Fibroblast of lung (primary cell): ENCODE measurements at regions not wholly inside any gene's neighbourhood (a gene's known extent, or its start where the extent isn't known, plus 50 kb on each side); places are given as distances from the start of the nearest gene placed in this dataset.
A peak's percentile ranks its signal among the peaks of the same experiment; 100 is the strongest.
"Not testable (repeated sequence)": the region's sequence is repeated elsewhere in the genome, so short reads cannot be mapped to it uniquely, and the experiment has no call there.

ENCODE experiments used
- DNase-seq, 2 donors: peaks; one replicate each; pipeline versions ENCODE4 v3.0.0 to v3.0.0-alpha.2; 2010; ENCODE audit warnings: low read depth in 2 of 2
- H2AFZ ChIP-seq: 2 replicates; pipeline ENCODE4 v1.5.1; 2012; ENCODE audit warnings: low read length, control low read depth, inconsistent platforms
- H3K27ac ChIP-seq: 2 replicates; pipeline ENCODE4 v1.5.1; 2011; ENCODE audit warnings: low read length, control low read depth; ENCODE audit not compliant: insufficient read depth
- H3K27me3 ChIP-seq: 2 replicates; pipeline ENCODE4 v1.5.1; 2011; ENCODE audit warnings: mild to moderate bottlenecking, low read length; ENCODE audit not compliant: control insufficient read depth, insufficient read depth
- H3K36me3 ChIP-seq: 2 replicates; pipeline ENCODE4 v1.5.1; 2011; ENCODE audit warnings: low read length; ENCODE audit not compliant: control insufficient read depth, insufficient read depth
- H3K4me1 ChIP-seq: 2 replicates; pipeline ENCODE4 v1.5.1; 2011; ENCODE audit warnings: low read length; ENCODE audit not compliant: control insufficient read depth, insufficient read depth; ENCODE audit errors: extremely low read depth
- H3K4me2 ChIP-seq: 2 replicates; pipeline ENCODE4 v1.5.1; 2011; ENCODE audit warnings: low read length, control low read depth; ENCODE audit not compliant: insufficient read depth; ENCODE audit errors: extremely low read depth
- H3K4me3 ChIP-seq, 4 experiments: fragments of 200-600 bp in 1 of 4; sonication (generic) in 1 of 4; replicated peaks in 1 of 4; 2 replicates each; pipeline ENCODE4 v1.5.1; 2011 to 2016; ENCODE audit warnings: low read length in 4 of 4, low read depth in 3 of 4, mild to moderate bottlenecking in 3 of 4, control low read depth in 2 of 4, inconsistent platforms in 1 of 4, mixed read lengths in 1 of 4; ENCODE audit not compliant: insufficient read depth in 1 of 4; ENCODE audit errors: control extremely low read depth in 1 of 4
- H3K79me2 ChIP-seq: 2 replicates; pipeline ENCODE4 v1.5.1; 2012; ENCODE audit warnings: mild to moderate bottlenecking, low read length, inconsistent platforms; ENCODE audit not compliant: control insufficient read depth, insufficient read depth
- H3K9ac ChIP-seq: 2 replicates; pipeline ENCODE4 v1.5.1; 2011; ENCODE audit warnings: mild to moderate bottlenecking, low read length, control low read depth; ENCODE audit not compliant: insufficient read depth
- H3K9me3 ChIP-seq: 2 replicates; pipeline ENCODE4 v1.5.1; 2012; ENCODE audit warnings: low read depth, low read length; ENCODE audit not compliant: control insufficient read depth, insufficient read depth
- H4K20me1 ChIP-seq: 2 replicates; pipeline ENCODE4 v1.5.1; 2011; ENCODE audit warnings: low read length; ENCODE audit not compliant: control insufficient read depth, insufficient read depth; ENCODE audit errors: extremely low read depth
- EZH2 ChIP-seq: IDR thresholded peaks from 2 replicates; pipeline ENCODE4 v1.5.1; 2012; ENCODE audit warnings: low read length, control low read depth, mild to moderate bottlenecking; ENCODE audit errors: missing control alignments
- TF ChIP-seq, protein P1 (sequence below), 2 donors: IDR thresholded peaks in 1 of 2; conservative IDR thresholded peaks in 1 of 2; 1 replicate in 1 of 2; 2 replicates in 1 of 2; pipeline ENCODE4 v1.5.1; 2011 to 2012; ENCODE audit warnings: low read length in 2 of 2, control low read depth in 1 of 2, inconsistent platforms in 1 of 2, low read depth in 1 of 2, mild to moderate bottlenecking in 1 of 2

DNA sequence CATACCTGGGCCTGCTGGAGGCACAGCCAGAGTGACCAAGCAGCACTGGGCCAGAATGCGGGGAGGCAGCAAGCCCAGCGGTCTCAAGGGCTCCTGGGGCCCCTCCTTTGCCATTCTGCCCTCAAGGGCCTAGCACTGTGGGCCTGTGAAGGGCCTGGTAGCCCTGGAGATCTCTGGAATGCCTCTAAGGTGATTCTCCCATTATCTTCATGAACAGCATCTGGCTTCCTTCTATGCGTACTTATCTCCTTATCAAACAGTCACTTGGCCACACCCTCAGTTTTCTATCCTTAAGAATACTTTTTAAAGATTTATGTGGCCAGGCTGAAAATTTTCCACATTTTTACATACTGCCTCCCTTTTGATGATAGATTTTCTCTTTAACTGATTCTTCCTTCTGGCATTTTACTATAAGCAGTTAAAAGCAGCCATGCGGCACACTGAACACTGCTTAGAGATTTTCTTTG is 67.5 kb upstream of the CCNY start:
- no peak overlapping the region for H2AFZ ChIP-seq
- no peaks in the 10 kb centered on the region for H3K79me2 ChIP-seq
- H3K4me2 ChIP-seq, result no peak overlapping the region
- H3K36me3 ChIP-seq, result no peaks in the 10 kb centered on the region
- TF ChIP-seq EZH2, result no peak
- TF ChIP-seq, protein P1, sequence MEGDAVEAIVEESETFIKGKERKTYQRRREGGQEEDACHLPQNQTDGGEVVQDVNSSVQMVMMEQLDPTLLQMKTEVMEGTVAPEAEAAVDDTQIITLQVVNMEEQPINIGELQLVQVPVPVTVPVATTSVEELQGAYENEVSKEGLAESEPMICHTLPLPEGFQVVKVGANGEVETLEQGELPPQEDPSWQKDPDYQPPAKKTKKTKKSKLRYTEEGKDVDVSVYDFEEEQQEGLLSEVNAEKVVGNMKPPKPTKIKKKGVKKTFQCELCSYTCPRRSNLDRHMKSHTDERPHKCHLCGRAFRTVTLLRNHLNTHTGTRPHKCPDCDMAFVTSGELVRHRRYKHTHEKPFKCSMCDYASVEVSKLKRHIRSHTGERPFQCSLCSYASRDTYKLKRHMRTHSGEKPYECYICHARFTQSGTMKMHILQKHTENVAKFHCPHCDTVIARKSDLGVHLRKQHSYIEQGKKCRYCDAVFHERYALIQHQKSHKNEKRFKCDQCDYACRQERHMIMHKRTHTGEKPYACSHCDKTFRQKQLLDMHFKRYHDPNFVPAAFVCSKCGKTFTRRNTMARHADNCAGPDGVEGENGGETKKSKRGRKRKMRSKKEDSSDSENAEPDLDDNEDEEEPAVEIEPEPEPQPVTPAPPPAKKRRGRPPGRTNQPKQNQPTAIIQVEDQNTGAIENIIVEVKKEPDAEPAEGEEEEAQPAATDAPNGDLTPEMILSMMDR (conservative IDR thresholded peaks at IDR 0.05 in 1 of 2, IDR thresholded peaks at IDR 0.05 in 1 of 2; ENCODE audit: low read depth in 1 of 2, low read length in 2 of 2), result no peak
- H3K27ac ChIP-seq, result no peak overlapping the region
- no peaks in the 10 kb centered on the region for H3K9me3 ChIP-seq
- DNase-seq, result peak in 1 of 2 donors; percentile 55
- no peaks in the 10 kb centered on the region for H3K27me3 ChIP-seq
- no peaks in the 10 kb centered on the region for H4K20me1 ChIP-seq
- H3K4me1 ChIP-seq, result no peaks in the 10 kb centered on the region
- no peak overlapping the region for H3K9ac ChIP-seq
- no peak overlapping the region for H3K4me3 ChIP-seq

DNA sequence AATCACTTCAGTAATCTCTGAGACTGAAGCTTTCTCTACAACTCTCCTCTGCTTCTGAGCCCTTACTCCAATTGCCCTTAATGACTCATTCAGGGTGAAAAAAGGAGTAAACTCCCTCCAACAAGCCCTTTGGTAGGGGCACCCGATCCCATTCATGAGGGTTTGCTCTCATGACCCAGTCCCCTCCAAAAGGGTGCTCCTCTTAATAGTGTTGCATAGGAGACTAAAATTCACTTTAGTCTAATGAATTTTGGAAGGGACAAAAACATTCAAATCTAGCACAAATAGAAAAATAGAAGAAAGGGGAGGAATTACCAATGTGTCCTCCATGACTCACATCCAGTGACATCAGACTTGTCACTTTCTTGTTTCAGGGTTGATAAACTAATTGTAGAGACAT is 66.2 kb upstream of the CCNY start:
- H3K27ac ChIP-seq, result no peak overlapping the region
- H3K4me2 ChIP-seq, result no peak overlapping the region
- no peaks in the 10 kb centered on the region for H3K79me2 ChIP-seq
- H3K4me1 ChIP-seq, result no peaks in the 10 kb centered on the region
- no peaks in the 10 kb centered on the region for H4K20me1 ChIP-seq
- no peaks in the 10 kb centered on the region for H3K27me3 ChIP-seq
- H3K4me3 ChIP-seq, result no peak overlapping the region
- TF ChIP-seq, protein P1 (conservative IDR thresholded peaks at IDR 0.05 in 1 of 2, IDR thresholded peaks at IDR 0.05 in 1 of 2; ENCODE audit: low read depth in 1 of 2, low read length in 2 of 2), result no peak
- no peak for TF ChIP-seq EZH2
- H3K9me3 ChIP-seq, result no peaks in the 10 kb centered on the region
- no peak overlapping the region for H3K9ac ChIP-seq
- DNase-seq, result peak in 1 of 2 donors; percentile 9
- no peak overlapping the region for H2AFZ ChIP-seq
- no peaks in the 10 kb centered on the region for H3K36me3 ChIP-seq

DNA sequence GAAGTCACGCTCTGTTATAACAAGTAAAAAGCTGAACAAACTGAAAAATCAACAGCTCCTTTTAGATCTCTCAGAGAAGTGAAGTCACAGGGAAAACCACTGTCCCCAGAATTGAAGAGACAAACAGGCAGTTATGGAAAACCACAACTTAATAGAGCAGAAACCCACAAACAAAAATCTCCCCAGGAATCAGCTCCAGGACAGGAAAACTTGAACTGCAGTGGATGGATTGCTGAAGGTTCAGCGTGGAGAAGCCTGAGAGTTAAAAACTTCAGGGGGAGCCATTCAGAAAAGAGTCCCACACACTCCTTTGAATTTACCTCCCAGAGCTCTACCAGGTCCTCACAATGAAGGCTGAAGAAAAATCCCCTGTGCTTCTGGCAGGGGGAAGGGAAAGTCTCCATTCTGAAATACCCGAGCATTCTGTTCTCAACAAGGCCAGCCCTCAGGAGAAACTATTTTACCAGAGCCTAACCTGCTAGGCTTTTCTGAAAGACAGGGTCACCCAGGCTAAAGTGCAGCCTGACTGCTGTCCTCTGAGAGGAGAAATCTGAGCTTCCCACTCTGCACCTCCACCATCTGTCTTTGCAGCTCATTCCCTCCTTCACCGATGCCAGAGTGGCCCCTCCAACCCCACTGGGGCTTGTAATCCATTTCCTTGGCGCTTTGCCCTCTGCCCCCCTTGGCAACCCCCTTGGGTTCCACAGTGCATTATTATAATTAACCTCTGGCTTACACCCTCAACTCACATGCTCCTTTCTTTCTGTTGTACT is 65.0 kb upstream of the CCNY start:
- Histone ChIP-seq H4K20me1 (no peaks in the 10 kb centered on the region), H3K36me3 (no peaks in the 10 kb centered on the region), H3K4me2 (no peak overlapping the region), H3K9ac (no peak overlapping the region), H3K79me2 (no peaks in the 10 kb centered on the region), H3K4me3 (no peak overlapping the region), H3K4me1 (no peaks in the 10 kb centered on the region), H2AFZ (no peak overlapping the region), H3K27me3 (no peaks in the 10 kb centered on the region), H3K27ac (no peak overlapping the region), H3K9me3 (no peaks in the 10 kb centered on the region)
- peak in 1 of 2 donors; percentile 17 for DNase-seq
- TF ChIP-seq, protein P1 (conservative IDR thresholded peaks at IDR 0.05 in 1 of 2, IDR thresholded peaks at IDR 0.05 in 1 of 2; ENCODE audit: low read depth in 1 of 2, low read length in 2 of 2), result no peak
- TF ChIP-seq EZH2, result no peak

DNA sequence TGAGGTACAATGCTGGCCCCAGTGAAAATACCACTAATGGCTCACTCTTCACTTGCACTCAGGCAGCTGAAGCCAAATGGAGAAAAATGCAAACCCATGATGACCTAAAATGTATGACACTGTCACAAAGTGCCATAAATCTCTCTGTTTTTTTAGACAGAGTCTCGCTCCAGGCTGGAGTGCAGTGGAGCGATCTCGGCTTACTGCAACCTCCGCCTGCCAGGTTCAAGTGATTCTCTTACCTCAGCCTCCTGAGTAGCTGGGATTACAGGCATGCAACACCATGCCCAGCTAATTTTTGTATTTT is 64.5 kb upstream of the CCNY start:
- H3K27ac ChIP-seq, H3K9ac ChIP-seq, H3K4me3 ChIP-seq, H3K4me1 ChIP-seq, H2AFZ ChIP-seq, H3K79me2 ChIP-seq, H3K9me3 ChIP-seq, H3K36me3 ChIP-seq, H3K4me2 ChIP-seq, DNase-seq, H3K27me3 ChIP-seq, H4K20me1 ChIP-seq: not testable (repeated sequence)

DNA sequence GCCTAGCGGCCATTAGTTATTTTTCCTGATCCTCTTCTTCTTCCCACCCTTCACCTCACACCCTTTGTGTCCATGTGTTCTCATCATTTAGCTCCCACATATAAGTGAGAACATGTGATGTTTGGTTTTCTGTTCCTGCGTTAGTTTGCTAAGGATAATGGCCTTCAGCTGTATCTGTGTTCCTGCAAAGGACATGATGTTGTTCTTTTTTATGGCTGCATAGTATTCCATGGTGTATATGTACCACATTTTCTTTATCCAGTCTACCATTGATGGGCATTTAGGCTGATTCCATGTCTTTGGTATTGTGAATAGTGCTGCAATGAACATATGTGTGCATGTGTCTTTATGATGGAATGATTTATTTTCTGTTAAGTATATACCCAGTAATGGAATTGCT is 63.9 kb upstream of the CCNY start:
- H3K27me3 ChIP-seq, H3K9ac ChIP-seq, H4K20me1 ChIP-seq, H3K4me1 ChIP-seq, H3K36me3 ChIP-seq, DNase-seq, H3K79me2 ChIP-seq, H3K9me3 ChIP-seq, H3K4me2 ChIP-seq, H2AFZ ChIP-seq, H3K27ac ChIP-seq, H3K4me3 ChIP-seq: not testable (repeated sequence)
